Right atrium auricular region (tissue), 2 donors: ENCODE measurements at regions not wholly inside any gene's neighbourhood (a gene's known extent, or its start where the extent isn't known, plus 50 kb on each side); places are given as distances from the start of the nearest gene placed in this dataset.

Source experiments
- DNase-seq: peaks from one replicate; pipeline ENCODE4 v3.0.0-alpha.2; 2019; ENCODE audit warnings: low spot score
- H3K27ac ChIP-seq, 2 donors: fragments of 200-600 bp; sonication (generic); 1 replicate in 1 of 2; 2 replicates in 1 of 2; pipeline ENCODE4 v1.5.1; 2016 to 2019
- H3K27me3 ChIP-seq, 2 donors: fragments of 200-600 bp; sonication (generic); one replicate each; pipeline versions ENCODE4 v1.5.1 to v1.6.0; 2017 to 2019
- H3K36me3 ChIP-seq: fragments of 200-600 bp; sonication (generic); one replicate; pipeline ENCODE4 v1.5.1; 2016
- H3K4me1 ChIP-seq, 2 donors: fragments of 200-600 bp; sonication (generic); one replicate each; pipeline versions ENCODE4 v1.5.1 to v1.6.0; 2017 to 2019
- H3K4me3 ChIP-seq, 2 donors: fragments of 200-600 bp; sonication (generic); 1 replicate in 1 of 2; 2 replicates in 1 of 2; pipeline ENCODE4 v1.5.1; 2017 to 2019; ENCODE audit warnings: mild to moderate bottlenecking in 1 of 2, moderate library complexity in 1 of 2
- H3K9me3 ChIP-seq, 2 donors: fragments of 200-600 bp; sonication (generic); one replicate each; pipeline ENCODE4 v1.5.1; 2019
- TF ChIP-seq, protein P1 (sequence below), 2 donors: fragments of 200-600 bp; sonication (generic); IDR thresholded peaks; one replicate each; pipeline ENCODE4 v1.5.1; 2019; ENCODE audit warnings: antibody characterized with exemption in 2 of 2

DNA sequence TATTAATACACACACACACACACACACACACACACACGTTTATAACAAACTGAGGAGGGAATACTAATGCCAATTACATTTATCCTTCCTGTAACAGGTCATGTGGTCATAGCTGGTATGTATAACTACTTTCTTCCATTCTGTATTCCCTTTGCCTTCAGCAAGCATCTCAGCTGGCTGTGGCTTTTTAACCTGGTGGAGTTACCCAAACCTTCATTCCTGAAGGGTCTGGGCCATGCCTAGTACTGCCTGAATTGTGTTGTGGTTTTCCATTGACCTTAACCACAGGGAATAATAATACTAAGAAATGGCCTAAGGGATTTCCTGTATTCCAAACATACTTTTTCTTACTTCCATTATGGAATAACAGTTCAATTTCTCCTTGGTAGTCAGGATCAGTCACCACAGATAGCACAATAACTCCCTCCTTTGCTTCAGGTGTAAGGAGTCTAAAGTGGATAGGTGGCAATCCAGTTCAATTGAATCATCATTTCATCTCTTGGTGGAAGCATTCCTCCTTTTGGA, 222.2 kb upstream of the MEF2C start:
- no peaks in the 10 kb centered on the region for H3K36me3 ChIP-seq
- no peaks in the 10 kb centered on the region for H3K9me3 ChIP-seq
- no peak overlapping the region for H3K27ac ChIP-seq
- H3K4me1 ChIP-seq = no peaks in the 10 kb centered on the region
- no peak for DNase-seq
- TF ChIP-seq, protein P1, sequence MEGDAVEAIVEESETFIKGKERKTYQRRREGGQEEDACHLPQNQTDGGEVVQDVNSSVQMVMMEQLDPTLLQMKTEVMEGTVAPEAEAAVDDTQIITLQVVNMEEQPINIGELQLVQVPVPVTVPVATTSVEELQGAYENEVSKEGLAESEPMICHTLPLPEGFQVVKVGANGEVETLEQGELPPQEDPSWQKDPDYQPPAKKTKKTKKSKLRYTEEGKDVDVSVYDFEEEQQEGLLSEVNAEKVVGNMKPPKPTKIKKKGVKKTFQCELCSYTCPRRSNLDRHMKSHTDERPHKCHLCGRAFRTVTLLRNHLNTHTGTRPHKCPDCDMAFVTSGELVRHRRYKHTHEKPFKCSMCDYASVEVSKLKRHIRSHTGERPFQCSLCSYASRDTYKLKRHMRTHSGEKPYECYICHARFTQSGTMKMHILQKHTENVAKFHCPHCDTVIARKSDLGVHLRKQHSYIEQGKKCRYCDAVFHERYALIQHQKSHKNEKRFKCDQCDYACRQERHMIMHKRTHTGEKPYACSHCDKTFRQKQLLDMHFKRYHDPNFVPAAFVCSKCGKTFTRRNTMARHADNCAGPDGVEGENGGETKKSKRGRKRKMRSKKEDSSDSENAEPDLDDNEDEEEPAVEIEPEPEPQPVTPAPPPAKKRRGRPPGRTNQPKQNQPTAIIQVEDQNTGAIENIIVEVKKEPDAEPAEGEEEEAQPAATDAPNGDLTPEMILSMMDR (IDR thresholded peaks at IDR 0.05) = no peak
- no peak overlapping the region for H3K4me3 ChIP-seq
- no peaks in the 10 kb centered on the region for H3K27me3 ChIP-seq

DNA sequence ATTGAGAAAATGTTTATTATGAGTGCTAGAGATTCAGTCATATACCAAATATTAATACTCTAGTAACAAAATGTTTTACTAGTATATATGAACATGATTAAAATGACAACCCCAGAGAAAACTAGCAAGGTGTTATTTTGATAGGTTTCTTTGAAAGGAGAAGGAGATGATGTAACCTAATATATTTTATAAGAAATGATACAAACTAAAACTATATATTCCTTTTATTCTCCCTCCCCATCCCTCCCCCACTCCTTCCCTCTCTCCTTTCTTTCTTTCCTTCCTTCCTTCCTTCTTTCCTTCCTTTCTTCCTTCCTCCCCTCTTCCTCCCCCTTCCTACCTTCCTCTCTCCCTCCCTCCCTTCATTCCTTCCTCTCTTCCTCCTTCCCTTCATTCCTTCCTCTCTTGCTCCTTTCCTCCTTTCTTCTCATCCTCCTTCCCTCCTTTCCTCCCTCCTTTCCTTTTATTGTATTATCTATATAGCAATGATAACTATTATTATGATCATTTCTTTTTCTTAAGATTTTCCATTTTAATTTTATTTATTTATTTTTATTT, 215.3 kb upstream of the MEF2C start:
- Histone ChIP-seq H3K4me1 (no peaks in the 10 kb centered on the region), H3K27me3 (no peaks in the 10 kb centered on the region), H3K9me3 (no peaks in the 10 kb centered on the region), H3K4me3 (no peak overlapping the region), H3K27ac (no peak overlapping the region), H3K36me3 (no peaks in the 10 kb centered on the region)
- no peak for DNase-seq
- TF ChIP-seq, protein P1 (IDR thresholded peaks at IDR 0.05) = no peak

GRCh38 chr5:89097103-89097502, 214.1 kb upstream of the MEF2C start:
- Histone ChIP-seq H3K9me3 (no peaks in the 10 kb centered on the region), H3K27ac (no peak overlapping the region), H3K4me1 (no peaks in the 10 kb centered on the region), H3K36me3 (no peaks in the 10 kb centered on the region), H3K27me3 (no peaks in the 10 kb centered on the region), H3K4me3 (no peak overlapping the region)
- DNase-seq = no peak
- TF ChIP-seq, protein P1 (IDR thresholded peaks at IDR 0.05) = no peak

GRCh38 chr5:89095341-89095740, 212.4 kb upstream of the MEF2C start:
- Histone ChIP-seq H3K36me3 (no peaks in the 10 kb centered on the region), H3K9me3 (no peaks in the 10 kb centered on the region), H3K4me1 (no peaks in the 10 kb centered on the region), H3K27me3 (no peaks in the 10 kb centered on the region), H3K4me3 (no peak overlapping the region), H3K27ac (no peak overlapping the region)
- TF ChIP-seq, protein P1 (IDR thresholded peaks at IDR 0.05) = no peak
- no peak for DNase-seq

DNA sequence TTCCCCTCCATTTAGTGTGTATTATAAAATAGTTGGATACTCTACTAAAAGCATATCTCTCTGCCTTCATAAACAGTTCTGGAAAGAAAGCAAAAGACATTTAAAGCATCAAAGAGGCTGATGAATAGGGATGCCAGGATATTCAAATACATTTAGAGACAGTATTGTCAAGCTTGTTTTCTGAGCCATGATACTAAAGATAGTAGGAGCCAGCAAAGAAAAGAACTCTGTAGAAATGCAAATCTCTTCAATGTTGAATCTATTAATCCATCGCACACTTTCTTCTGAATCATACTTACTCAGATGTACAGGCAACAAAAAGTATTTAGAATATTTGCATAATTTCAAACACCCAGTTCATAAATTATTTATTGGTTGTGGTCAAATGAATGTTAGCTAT, 207.1 kb upstream of the MEF2C start:
- no peaks in the 10 kb centered on the region for H3K9me3 ChIP-seq

More for the DNA sequence above, 207.1 kb upstream of the MEF2C start:
- Histone ChIP-seq H3K4me3 (no peak overlapping the region), H3K27me3 (no peaks in the 10 kb centered on the region), H3K36me3 (no peaks in the 10 kb centered on the region), H3K4me1 (peaks cover 0 to 10% of the 10 kb centered on the region in 2 donors), H3K27ac (no peak overlapping the region)
- TF ChIP-seq, protein P1 (IDR thresholded peaks at IDR 0.05) = no peak
- DNase-seq = no peak
